IPS DF 4.7 (cell line): ENCODE measurements at regions not wholly inside any gene's neighbourhood (a gene's known extent, or its start where the extent isn't known, plus 50 kb on each side); places are given as distances from the start of the nearest gene placed in this dataset.

ENCODE experiments used
- DNase-seq: peaks from one replicate; pipeline ENCODE4 v3.0.0-alpha.2; 2013; ENCODE audit warnings: low spot score; ENCODE audit errors: extremely low read depth

GRCh38 chr16:11473728-11474127 is 113.0 kb downstream of the LITAF start:
- no peak for DNase-seq

- DNase-seq = no peak
These were observed 112.0 kb downstream of the LITAF start for GRCh38 chr16:11474617-11475291.

GRCh38 chr16:11475896-11476630 is 110.7 kb downstream of the LITAF start:
- no peak for DNase-seq

- DNase-seq = no peak
These were observed 110.0 kb downstream of the LITAF start for GRCh38 chr16:11476676-11477075.

- DNase-seq = no peak
These were observed 108.1 kb downstream of the LITAF start for GRCh38 chr16:11478431-11479119.

- DNase-seq = no peak
These were observed 106.8 kb downstream of the LITAF start for GRCh38 chr16:11479916-11480315.

GRCh38 chr16:11480634-11481033 is 106.1 kb downstream of the LITAF start:
- DNase-seq = no peak

GRCh38 chr16:11481987-11482386 is 104.7 kb downstream of the LITAF start:
- no peak for DNase-seq

- DNase-seq = no peak
These were observed 103.6 kb downstream of the LITAF start for GRCh38 chr16:11482946-11483748.

GRCh38 chr16:11484691-11485258 is 101.9 kb downstream of the LITAF start:
- no peak for DNase-seq

- DNase-seq = no peak
These were observed 101.0 kb downstream of the LITAF start for GRCh38 chr16:11485676-11486075.

GRCh38 chr16:11487289-11487688 is 99.4 kb downstream of the LITAF start:
- DNase-seq = no peak

- no peak for DNase-seq
These were observed 98.4 kb downstream of the LITAF start for GRCh38 chr16:11488304-11488703.

GRCh38 chr16:11491524-11491923 is 95.2 kb downstream of the LITAF start:
- no peak for DNase-seq

- no peak for DNase-seq
These were observed 93.8 kb downstream of the LITAF start for GRCh38 chr16:11492808-11493530.

- no peak for DNase-seq
These were observed 93.2 kb downstream of the LITAF start for GRCh38 chr16:11493531-11493929.

- no peak for DNase-seq
These were observed 92.7 kb downstream of the LITAF start for GRCh38 chr16:11494029-11494428.

GRCh38 chr16:11494433-11494832 is 92.3 kb downstream of the LITAF start:
- DNase-seq = no peak

GRCh38 chr16:11495066-11495407 is 91.7 kb downstream of the LITAF start:
- no peak for DNase-seq
